ENCODE measurements at regions not wholly inside any gene's neighbourhood (a gene's known extent, or its start where the extent isn't known, plus 50 kb on each side); places are given as distances from the start of the nearest gene placed in this dataset.

DNA sequence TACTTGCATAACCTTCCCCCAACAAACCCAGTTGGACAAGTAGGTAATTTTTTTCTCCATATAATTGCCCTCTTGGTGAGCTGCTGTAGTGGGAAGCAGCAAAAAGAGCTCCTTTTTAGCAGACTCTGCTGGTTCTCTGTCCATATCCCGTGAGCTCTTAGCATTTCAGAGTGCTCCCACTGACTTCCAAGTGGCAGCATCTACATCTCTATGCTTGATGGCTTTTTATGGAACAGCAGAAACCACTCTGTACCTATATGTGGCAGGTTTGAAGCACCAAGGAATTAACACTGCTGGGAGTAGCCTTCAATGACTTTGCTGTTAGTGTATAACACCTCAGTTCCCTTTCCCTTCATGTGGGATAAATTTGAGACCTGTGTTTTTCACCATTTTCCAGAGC lies 168.4 kb upstream of the NHS start:
- DNase-seq (ENCODE audit: low spot score) = no peak

GRCh38 chrX:17214962-17215361 lies 160.0 kb upstream of the NHS start:
- DNase-seq (ENCODE audit: low spot score) = no peak

- no peak for DNase-seq (ENCODE audit: low spot score)
Observed at GRCh38 chrX:17226736-17227135, 148.3 kb upstream of the NHS start.

DNA sequence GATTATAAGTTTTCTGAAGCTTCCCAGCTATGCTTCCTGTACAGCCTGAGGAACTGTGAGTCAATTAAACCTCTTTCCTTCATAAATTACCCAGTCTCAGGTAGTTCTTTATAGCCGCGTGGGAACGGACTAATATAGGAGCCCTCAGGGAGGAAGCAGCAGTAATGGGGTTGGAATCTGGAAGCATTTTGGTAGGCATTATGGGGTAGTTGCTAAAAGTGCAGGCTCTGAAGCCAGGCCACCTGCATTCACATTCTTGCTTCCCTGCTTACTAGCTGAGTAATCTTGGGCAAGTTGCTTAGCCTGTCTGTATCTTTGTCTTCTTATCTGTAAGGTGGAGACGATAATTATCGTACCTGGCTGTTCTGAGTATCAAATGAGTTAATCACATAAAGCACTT lies 137.9 kb upstream of the NHS start:
- no peak for DNase-seq (ENCODE audit: low spot score)

- DNase-seq (ENCODE audit: low spot score) = peak; percentile 35
Observed at GRCh38 chrX:17242470-17242869, 132.5 kb upstream of the NHS start.

GRCh38 chrX:17247144-17247543 lies 127.9 kb upstream of the NHS start:
- DNase-seq (ENCODE audit: low spot score) = no peak

GRCh38 chrX:17262123-17262522 lies 112.9 kb upstream of the NHS start:
- DNase-seq (ENCODE audit: low spot score) = no peak

DNA sequence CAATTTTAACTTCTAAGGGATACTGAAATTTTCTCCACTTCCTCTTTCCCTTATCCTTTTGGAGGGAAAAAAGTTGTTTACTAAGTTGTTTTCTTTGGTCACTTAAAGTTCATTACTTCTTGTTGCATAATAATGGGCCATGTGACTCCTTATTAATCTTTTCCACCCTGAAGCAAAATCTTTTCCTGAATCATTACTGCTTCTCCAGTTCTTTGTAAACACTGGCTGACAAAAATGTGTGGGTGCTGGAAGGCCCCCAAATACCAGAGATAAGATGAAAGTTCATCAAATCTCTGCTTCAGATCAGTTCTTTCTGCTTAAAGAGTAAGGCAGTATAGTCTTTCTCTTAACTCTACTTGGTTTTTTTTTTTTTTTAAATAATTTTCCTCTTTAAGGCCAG lies 108.9 kb upstream of the NHS start:
- no peak for DNase-seq (ENCODE audit: low spot score)

- no peak for DNase-seq (ENCODE audit: low spot score)
Observed at GRCh38 chrX:17278961-17279360, 96.0 kb upstream of the NHS start.

- DNase-seq (ENCODE audit: low spot score) = no peak
Observed at GRCh38 chrX:17285983-17286382, 89.0 kb upstream of the NHS start.

- no peak for DNase-seq (ENCODE audit: low spot score)
Observed at GRCh38 chrX:17291171-17291900, 83.7 kb upstream of the NHS start.

DNA sequence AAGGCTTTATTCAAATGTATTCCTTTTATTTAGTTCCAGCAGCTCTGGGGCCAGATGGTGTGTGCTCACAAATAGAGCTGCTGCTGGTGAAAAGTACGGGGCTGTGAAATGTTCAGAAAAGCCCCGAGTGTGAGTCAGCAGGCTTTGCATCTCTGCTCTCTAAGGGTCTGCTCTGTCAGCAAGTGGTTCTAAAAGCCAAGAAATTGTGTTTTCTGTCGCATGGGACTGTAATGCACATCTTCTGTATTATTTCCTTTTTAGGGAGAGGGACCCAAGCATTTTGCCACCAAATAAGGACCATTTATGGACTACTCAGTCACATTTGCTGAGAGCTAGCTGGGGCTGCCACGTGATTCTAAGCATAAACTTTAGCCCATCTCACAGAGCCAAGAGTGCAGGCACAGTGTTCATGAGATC lies 82.9 kb upstream of the NHS start:
- no peak for DNase-seq (ENCODE audit: low spot score)

- no peak for DNase-seq (ENCODE audit: low spot score)
Observed at GRCh38 chrX:17294561-17294960, 80.4 kb upstream of the NHS start.

GRCh38 chrX:17295791-17296190 lies 79.2 kb upstream of the NHS start:
- DNase-seq (ENCODE audit: low spot score) = no peak

GRCh38 chrX:17298564-17298963 lies 76.4 kb upstream of the NHS start:
- DNase-seq (ENCODE audit: low spot score) = no peak

DNA sequence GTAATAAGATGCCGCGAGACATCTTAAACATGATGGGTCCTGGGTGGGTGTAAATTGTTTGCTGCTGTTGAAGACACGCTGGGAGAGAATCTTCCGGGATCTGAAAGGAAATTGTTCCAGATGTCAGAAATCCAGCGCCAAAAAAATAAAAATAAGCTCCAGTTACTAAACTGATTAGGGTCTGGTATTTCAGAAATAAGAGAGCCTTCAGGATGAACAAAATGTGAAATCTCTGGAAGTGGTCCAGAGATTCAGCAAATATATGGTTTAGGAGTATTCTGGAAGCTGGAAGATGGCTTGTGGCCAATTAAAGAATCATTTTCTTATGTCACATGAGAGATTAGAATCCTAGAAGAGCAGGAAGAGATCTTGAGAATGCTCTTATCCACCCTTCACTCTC lies 75.8 kb upstream of the NHS start:
- no peak for DNase-seq (ENCODE audit: low spot score)

DNA sequence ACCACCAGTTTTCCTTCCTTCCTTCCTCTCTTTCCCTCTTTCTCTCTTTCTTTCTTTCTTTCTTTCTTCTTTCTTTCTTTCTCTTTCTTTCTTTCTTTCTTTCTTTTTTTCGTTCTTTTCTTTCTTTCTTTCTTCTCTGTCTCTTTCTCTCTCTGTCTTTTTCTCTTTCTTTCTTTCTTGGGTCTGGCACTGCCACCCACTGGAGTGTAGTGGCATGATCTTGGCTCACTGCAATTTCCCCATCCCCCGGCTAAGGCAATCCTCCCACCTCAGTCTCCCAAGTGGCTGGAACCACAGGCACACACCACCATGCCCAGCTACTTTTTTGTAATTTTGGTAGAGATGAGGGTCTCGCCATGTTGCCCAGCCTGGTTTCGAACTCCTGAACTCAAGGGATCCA lies 51.6 kb upstream of the NHS start:
- no peak for DNase-seq (ENCODE audit: low spot score)
